ENCODE measurements at regions not wholly inside any gene's neighbourhood (a gene's known extent, or its start where the extent isn't known, plus 50 kb on each side); places are given as distances from the start of the nearest gene placed in this dataset.

- no peak overlapping the region for H3K4me3 ChIP-seq (ENCODE audit: low read depth, low read length)
- no peak for TF ChIP-seq CTCF (IDR thresholded peaks at IDR 0.05; ENCODE audit: low read depth, low read length)
Observed at GRCh38 chr7:1339611-1340010, 106.9 kb downstream of the UNCX start.

- H3K4me3 ChIP-seq (ENCODE audit: low read depth, low read length) = no peak overlapping the region
- TF ChIP-seq CTCF (IDR thresholded peaks at IDR 0.05; ENCODE audit: low read depth, low read length) = no peak
Observed at GRCh38 chr7:1340031-1340430, 107.4 kb downstream of the UNCX start.

- TF ChIP-seq CTCF (IDR thresholded peaks at IDR 0.05; ENCODE audit: low read depth, low read length) = no peak
Observed at GRCh38 chr7:1340461-1341360, 108.0 kb downstream of the UNCX start.

GRCh38 chr7:1341361-1342089 is 108.9 kb downstream of the UNCX start:
- no peak overlapping the region for H3K4me3 ChIP-seq (ENCODE audit: low read depth, low read length)
- no peak for TF ChIP-seq CTCF (IDR thresholded peaks at IDR 0.05; ENCODE audit: low read depth, low read length)

More at GRCh38 chr7:1340461-1341360, 108.0 kb downstream of the UNCX start:
- no peak overlapping the region for H3K4me3 ChIP-seq (ENCODE audit: low read depth, low read length)

- no peak for TF ChIP-seq CTCF (IDR thresholded peaks at IDR 0.05; ENCODE audit: low read depth, low read length)
Observed at GRCh38 chr7:1342090-1342640, 109.5 kb downstream of the UNCX start.

GRCh38 chr7:1343551-1343950 is 110.9 kb downstream of the UNCX start:
- no peak for TF ChIP-seq CTCF (IDR thresholded peaks at IDR 0.05; ENCODE audit: low read depth, low read length)
- H3K4me3 ChIP-seq (ENCODE audit: low read depth, low read length) = no peak overlapping the region

More at GRCh38 chr7:1342090-1342640, 109.5 kb downstream of the UNCX start:
- no peak overlapping the region for H3K4me3 ChIP-seq (ENCODE audit: low read depth, low read length)

All from WI38 (cell line).